HG03095 (cell line): ENCODE measurements at regions not wholly inside any gene's neighbourhood (a gene's known extent, or its start where the extent isn't known, plus 50 kb on each side); places are given as distances from the start of the nearest gene placed in this dataset.
"Not testable (repeated sequence)": the region's sequence is repeated elsewhere in the genome, so short reads cannot be mapped to it uniquely, and the experiment has no call there.

Experiments used
- ATAC-seq: cut with Tn5 transposase; IDR thresholded peaks from one replicate; pipeline ENCODE4 v1.9.1; 2021; ENCODE audit warnings: moderate library complexity; ENCODE audit not compliant: unreplicated experiment

GRCh38 chr3:22730701-22731100, 472.4 kb upstream of the UBE2E2 start:
- no peak for ATAC-seq

GRCh38 chr3:22731901-22732300, 471.2 kb upstream of the UBE2E2 start:
- ATAC-seq, result no peak

DNA sequence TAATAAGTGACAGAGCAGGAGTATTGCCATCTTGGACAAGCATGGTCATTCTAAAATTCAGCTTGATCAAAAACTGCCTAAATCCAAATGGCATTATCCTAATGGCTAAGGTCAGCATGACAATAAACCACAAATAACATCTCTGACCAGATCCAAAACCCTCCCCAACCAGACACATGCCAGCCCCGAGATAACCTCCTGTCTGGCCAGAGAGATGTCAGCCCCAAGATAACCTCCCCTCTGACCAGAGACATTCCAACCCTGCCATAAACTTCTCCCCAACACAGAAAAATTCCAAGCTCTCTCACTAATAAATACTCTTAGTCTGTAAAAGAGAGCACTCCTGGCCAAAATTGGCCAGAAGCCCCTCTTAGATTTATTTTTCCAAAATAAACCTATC, 470.5 kb upstream of the UBE2E2 start:
- no peak for ATAC-seq

DNA sequence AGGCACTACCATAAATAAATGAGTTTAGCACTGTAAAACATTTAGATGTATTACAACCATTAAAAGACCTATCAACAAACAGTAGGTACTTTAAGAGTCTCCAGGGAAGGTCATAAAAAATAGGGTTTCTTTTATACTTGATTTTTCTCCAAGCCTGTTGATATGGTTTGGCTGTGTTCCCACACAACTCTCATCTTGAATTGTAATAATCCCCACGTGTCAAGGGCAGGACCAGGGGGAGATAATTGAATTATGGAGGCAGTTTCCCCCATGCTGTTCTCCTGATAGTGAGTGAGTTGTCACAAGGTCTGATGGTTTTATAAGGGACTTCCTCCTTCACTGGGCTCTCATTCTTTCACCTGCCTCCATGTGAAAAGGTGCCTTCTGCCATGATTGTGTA, 468.9 kb upstream of the UBE2E2 start:
- ATAC-seq, result no peak

DNA sequence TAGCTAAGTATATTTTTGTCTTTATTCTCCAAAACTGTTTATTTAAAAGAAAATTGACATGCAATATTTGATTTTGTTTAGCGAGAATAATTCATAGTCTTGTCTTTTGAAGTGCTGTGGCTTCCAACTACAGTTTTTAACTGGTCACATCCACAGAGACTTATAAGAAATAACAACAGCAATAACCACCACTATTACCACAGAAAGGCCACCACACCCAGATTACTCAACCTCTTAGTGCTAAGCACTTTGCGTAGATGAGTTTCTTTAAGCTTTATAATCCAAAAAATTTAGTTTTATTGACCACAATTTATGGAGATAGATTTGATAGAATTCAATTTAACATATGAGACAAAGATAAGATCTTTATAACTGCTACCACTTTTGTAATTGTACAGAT, 468.4 kb upstream of the UBE2E2 start:
- no peak for ATAC-seq

DNA sequence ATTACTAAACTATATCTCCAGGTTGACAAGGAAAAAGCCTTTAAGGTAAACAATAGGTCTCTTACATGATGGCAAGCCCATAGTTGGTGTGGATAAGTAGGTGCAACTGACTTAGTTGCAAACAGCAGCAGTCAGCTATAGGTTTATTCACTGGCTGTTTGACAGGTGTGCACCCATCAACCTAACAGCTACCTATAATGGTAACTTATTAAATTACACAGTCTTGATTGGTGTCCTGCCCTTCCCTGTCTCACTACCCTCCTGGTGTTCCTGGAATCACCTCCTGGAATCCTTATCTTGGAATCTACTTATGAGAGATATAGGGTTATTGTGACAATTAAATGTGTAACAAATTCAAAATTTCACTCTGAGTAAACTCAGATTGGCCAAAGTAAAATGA, 467.8 kb upstream of the UBE2E2 start:
- no peak for ATAC-seq

GRCh38 chr3:22743386-22743785, 459.7 kb upstream of the UBE2E2 start:
- not testable (repeated sequence) for ATAC-seq

DNA sequence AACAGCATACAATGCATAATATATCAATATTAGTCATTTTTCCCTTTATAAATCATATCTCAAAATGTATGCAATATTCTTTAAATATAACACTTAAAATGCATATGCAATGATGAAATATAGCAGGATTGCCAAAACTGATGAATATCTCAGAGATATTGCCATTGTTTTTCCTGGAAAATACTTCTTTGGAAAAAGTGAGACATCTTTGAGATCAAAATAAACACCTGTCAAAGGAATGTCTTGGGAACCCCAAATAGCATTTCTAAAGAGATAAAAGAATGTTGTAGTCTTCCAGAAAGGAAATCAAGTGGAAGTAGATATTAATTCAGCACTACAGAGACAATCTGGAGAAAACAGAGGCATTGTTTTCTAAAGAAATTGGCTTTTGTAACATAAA, 457.8 kb upstream of the UBE2E2 start:
- ATAC-seq, result no peak

DNA sequence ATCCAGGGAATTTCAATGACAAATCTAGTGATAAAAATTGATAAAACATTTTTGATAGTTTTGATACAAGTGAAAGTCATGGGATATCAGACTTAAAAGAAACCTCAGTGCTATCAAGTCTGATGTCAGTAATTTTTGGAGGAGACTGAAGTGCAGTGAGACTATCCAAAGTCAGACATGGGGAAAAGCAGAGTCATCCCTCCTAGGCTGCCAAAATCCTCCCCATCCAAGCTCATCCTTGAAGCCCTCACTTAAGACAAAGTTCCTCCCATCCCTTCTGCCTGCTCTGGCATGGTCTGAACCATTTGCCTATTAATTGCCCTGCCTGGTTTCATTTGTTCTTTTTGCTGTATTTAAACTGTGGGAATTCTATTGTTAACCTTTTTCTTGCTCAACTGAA, 456.9 kb upstream of the UBE2E2 start:
- no peak for ATAC-seq

DNA sequence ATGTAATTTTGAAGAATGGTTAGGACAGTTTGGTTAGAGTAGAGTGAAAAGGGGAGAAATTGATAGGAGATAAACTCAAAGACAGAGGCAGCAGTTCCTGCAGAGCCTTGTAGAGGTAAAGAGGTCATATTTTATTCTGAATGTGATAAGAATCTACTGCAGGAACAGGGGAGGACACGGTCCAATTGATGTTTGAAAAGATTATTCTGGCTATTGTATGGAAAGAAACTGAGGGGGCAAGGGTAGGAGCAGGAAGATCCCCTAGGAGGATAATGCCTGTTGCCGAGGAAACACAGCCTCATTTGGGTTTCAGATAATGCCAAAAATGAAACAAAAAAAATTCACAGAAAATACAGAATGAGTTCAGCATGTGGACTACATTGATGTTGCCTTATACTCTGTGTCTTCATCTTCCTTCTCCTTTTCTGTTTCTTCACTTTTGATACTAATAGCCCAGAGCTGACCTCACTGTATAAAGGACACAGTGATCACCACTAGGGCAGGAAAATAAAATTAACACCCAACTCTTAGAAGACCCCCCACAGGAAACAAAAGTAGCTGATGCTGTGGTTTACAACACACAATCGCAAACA, 454.6 kb upstream of the UBE2E2 start:
- ATAC-seq, result no peak

DNA sequence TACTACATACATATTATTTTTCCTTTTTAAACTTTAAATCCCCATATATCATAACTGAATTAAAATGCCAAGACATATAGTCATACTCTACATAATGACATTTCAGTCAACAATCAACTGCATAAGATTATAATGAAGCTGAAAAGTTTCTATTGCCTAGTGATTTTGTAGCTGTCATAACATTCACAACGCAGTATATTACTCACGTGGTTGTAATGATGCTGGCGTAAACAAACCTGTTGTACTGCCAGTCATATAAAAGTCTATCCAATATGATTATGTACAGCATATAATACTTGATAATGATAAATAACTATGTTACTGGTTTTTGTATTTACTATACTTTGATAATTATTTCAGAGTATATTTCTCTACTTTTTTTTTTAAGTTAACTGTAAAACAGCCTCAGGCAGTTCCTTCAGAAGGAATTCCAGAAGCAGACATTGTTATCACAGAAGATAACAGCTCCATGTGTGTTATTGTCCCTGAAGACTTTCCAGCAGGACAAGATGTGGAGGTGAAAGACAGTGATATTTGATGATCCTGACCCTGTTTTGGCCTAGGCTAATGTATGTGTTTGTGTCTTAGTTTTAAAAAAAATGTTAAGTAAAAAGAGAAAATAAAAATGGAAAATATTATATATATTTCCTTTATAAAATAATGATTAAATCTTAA, 443.4 kb upstream of the UBE2E2 start:
- no peak for ATAC-seq

GRCh38 chr3:22765679-22766078, 437.4 kb upstream of the UBE2E2 start:
- ATAC-seq, result no peak

- no peak for ATAC-seq
Observed at GRCh38 chr3:22777834-22778233, 425.3 kb upstream of the UBE2E2 start.

DNA sequence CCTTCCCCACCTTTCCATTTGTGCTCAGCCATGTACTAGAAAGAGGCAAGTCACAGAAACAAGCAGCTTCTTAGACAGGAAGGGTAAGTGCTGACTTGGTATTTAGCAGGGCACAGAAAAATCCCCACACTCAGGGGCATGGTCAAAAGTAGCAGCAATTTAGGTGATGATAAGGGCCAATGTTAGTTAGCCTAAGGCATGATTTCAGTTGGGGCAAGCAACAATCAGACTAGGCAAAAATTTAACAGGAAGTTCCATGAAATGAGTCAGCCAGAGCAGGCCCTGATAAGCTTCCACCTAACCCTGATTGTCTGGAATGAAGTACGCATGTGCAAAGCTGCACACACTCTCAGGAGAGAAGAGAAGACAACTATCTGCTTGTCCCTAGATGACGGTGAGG, 423.4 kb upstream of the UBE2E2 start:
- no peak for ATAC-seq

DNA sequence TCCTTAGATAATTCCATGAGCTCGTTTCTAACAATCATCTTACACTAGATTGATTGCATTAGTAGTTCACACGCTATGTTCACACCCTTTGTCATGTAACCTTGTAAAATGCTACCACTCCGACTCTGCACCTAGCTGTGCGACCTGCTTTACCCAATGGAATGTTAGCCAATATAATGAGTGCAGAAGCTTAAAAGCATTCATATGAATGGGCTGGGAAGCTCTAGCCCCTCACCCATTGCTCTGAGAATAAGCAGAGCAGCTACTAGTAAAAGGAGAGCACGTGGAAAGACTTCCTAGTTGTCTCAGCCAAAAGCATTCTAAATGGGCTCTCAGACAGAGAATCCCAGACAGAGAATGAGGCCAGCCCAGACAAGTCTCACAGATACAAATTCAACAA, 410.6 kb upstream of the UBE2E2 start:
- ATAC-seq, result no peak

DNA sequence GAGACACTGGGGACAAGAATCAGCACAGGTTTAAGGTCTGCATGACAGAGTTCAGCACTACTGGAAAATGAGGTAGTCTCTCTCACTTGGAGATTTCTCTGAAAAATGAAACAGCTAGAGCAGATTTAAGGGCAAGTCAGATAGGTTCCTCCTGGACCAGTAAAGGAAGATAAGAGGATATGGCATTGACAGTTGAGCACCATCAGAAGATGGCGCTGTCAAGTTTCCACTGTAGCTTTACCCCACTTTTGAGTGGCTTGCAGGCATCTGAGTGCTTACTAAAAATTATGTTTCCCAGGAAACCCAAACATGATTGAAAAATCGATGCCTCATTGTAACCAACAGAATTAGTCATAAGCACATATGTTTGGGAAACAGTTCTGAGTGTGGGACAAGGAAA, 407.2 kb upstream of the UBE2E2 start:
- no peak for ATAC-seq

DNA sequence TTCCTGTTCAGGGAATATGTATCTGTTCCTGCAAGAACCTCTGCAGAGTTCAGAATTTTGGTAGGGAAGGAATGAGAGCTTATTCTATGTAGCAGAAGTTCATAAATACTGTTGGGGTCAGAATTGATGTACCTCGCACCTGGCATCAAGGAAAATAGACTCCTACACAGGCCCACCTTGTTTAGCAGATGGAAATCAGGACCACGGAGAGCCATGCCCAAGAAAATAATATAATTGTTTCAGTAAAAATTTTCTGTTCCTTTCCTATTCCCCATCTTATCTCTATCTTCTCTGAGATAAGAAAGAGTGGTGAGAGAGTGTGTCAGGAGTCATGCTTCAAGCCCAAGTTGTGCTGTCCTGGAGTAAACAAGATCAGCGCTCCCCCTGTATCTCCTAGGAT, 404.7 kb upstream of the UBE2E2 start:
- ATAC-seq, result no peak

DNA sequence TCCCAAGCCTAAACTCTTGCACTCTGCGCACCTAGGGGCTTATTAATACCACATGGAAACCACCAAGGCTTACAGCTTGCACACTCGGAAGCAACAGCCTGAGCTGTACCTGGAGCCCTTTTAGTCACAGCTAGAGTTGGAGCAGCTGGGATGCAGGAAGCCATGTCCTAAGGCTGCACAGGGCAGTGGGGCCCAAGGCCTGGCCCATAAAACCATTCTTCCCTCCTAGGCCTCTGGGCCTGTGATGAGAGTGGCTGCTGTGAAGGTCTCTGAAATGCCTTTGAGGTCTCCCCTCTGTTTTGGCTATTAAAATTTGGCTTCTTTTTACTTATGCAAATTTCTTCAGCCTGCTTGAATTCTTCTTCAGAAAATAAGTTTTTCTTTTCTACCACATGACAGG, 383.9 kb upstream of the UBE2E2 start:
- ATAC-seq, result no peak

DNA sequence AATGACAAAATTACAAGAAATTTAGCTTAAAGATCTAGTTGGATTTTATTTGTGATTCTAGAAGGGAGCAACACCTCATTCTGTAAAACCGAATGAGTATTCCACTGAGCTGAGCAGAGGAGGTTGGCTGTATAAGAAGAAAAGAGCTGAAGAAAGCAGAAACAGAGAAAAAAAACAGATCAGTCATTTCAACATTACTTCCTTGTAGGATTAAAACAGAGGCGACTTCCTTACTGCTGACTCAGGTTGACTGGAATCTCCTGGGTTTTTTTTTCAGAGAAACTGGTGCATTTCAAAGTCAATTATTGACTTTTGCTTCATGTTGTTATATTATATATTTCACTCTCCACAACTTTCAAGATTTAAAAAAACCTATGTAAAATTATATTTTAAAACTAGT, 368.1 kb upstream of the UBE2E2 start:
- ATAC-seq, result no peak

GRCh38 chr3:22836131-22836530, 367.0 kb upstream of the UBE2E2 start:
- ATAC-seq, result no peak

DNA sequence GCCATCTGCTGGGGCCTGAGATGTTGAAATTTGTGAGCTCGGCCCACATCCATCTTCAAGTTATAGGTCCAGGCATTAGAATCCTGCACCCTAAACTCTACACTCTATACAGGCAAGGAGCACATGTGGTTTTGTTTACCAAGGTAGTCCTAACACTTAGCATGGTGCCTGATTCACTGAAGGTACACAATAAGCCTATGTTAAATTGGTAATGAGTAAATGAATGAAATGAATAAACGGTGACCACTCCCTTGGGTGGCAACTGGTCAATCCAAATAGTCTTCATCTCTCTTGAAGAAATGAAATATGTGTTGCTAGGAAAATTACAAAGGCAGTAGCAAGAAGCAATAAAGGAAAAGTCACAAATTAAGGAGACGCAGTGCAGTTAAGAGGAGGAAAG, 359.3 kb upstream of the UBE2E2 start:
- no peak for ATAC-seq

DNA sequence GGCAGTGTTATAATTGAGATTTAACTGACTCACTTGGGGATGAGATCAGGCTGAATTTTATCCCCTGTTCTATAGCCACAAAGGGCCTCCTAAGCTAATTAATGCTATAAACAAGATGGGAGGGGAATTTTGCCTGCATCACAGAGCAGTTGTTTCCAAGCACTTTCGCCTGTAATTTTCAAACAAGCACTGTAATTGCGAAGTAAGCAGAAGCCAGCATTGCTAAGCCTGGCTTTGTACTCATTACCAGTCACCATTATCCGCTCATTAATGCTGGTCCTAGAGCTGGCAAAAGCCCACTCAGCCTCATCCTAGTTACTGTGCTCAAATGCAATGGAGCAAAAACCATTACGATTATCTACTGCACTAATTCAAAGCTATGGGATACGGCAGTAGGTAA, 356.6 kb upstream of the UBE2E2 start:
- ATAC-seq, result no peak

DNA sequence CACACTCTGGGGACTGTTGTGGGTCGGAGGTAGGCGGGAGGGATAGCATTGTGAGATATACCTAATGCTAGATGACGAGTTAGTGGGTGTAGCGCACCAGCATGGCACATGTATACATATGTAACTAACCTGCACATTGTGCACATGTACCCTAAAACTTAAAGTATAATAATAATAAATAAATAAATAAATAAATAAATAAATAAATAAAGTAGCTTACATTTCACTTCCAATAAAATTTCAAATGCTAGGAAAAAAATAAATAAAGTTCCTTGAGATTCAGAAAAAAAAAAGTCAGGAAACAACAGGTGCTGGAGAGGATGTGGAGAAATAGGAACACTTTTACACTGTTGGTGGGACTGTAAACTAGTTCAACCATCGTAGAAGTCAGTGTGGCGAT, 353.5 kb upstream of the UBE2E2 start:
- ATAC-seq, result not testable (repeated sequence)
